C1 segment of cervical spinal cord (tissue), 14 donors: ENCODE measurements at regions not wholly inside any gene's neighbourhood (a gene's known extent, or its start where the extent isn't known, plus 50 kb on each side); places are given as distances from the start of the nearest gene placed in this dataset.
"Not testable (repeated sequence)": the region's sequence is repeated elsewhere in the genome, so short reads cannot be mapped to it uniquely, and the experiment has no call there.

Experiments
- DNase-seq, 14 donors: peaks; one replicate each; lab custom pipeline; 2025; lab: John Stamatoyannopoulos, UW

- peak in 1 of 14 donors; percentile 64 for DNase-seq
These were observed 569.6 kb upstream of the BRINP1 start for GRCh38 chr9:119938871-119939270.

- no peak for DNase-seq
These were observed 565.3 kb upstream of the BRINP1 start for GRCh38 chr9:119934497-119934896.

GRCh38 chr9:119933191-119933590 lies 564.0 kb upstream of the BRINP1 start:
- no peak for DNase-seq

GRCh38 chr9:119924736-119925135 lies 555.5 kb upstream of the BRINP1 start:
- DNase-seq, result no peak

GRCh38 chr9:119917175-119917574 lies 547.9 kb upstream of the BRINP1 start:
- no peak for DNase-seq

- no peak for DNase-seq
These were observed 537.8 kb upstream of the BRINP1 start for GRCh38 chr9:119907056-119907455.

GRCh38 chr9:119905724-119906123 lies 536.5 kb upstream of the BRINP1 start:
- DNase-seq, result no peak

- DNase-seq, result no peak
These were observed 534.6 kb upstream of the BRINP1 start for GRCh38 chr9:119903851-119904250.

GRCh38 chr9:119902611-119903010 lies 533.4 kb upstream of the BRINP1 start:
- DNase-seq, result no peak

- no peak for DNase-seq
These were observed 529.1 kb upstream of the BRINP1 start for GRCh38 chr9:119898316-119898715.

- DNase-seq, result no peak
These were observed 515.2 kb upstream of the BRINP1 start for GRCh38 chr9:119884438-119884837.

- DNase-seq, result peak in 2 of 14 donors; percentile 12 to 13
These were observed 512.7 kb upstream of the BRINP1 start for GRCh38 chr9:119881898-119882297.

- DNase-seq, result no peak
These were observed 511.1 kb upstream of the BRINP1 start for GRCh38 chr9:119880361-119880760.

GRCh38 chr9:119877306-119877705 lies 508.1 kb upstream of the BRINP1 start:
- no peak for DNase-seq

- DNase-seq, result no peak
These were observed 504.6 kb upstream of the BRINP1 start for GRCh38 chr9:119873877-119874276.

GRCh38 chr9:119870251-119870650 lies 501.0 kb upstream of the BRINP1 start:
- not testable (repeated sequence) for DNase-seq

GRCh38 chr9:119868694-119869093 lies 499.5 kb upstream of the BRINP1 start:
- DNase-seq, result no peak

- DNase-seq, result no peak
These were observed 492.6 kb upstream of the BRINP1 start for GRCh38 chr9:119861842-119862241.

- no peak for DNase-seq
These were observed 489.9 kb upstream of the BRINP1 start for GRCh38 chr9:119859128-119859527.

GRCh38 chr9:119853126-119853525 lies 483.9 kb upstream of the BRINP1 start:
- no peak for DNase-seq

GRCh38 chr9:119852390-119852789 lies 483.2 kb upstream of the BRINP1 start:
- no peak for DNase-seq

GRCh38 chr9:119844431-119844830 lies 475.2 kb upstream of the BRINP1 start:
- DNase-seq, result peak in 2 of 14 donors; percentile 6 to 49

- DNase-seq, result peak in 1 of 14 donors; percentile 28
These were observed 471.8 kb upstream of the BRINP1 start for GRCh38 chr9:119841016-119841415.

GRCh38 chr9:119839888-119840287 lies 470.7 kb upstream of the BRINP1 start:
- DNase-seq, result peak in 1 of 14 donors; percentile 49
